HepG2 (cell line): ENCODE measurements at regions not wholly inside any gene's neighbourhood (a gene's known extent, or its start where the extent isn't known, plus 50 kb on each side); places are given as distances from the start of the nearest gene placed in this dataset.

Source experiments
- ATAC-seq: fragments of 200-7000 bp; cut with Tn5 transposase; 3 replicates; pipeline ENCODE4 v1.9.1; 2020; ENCODE audit warnings: mild to moderate bottlenecking, moderate library complexity
- BruUV-seq: library from RNA; stranded (reverse); fragments of 400-500 nt; replicated peaks from 2 replicates; lab custom pipeline; 2021; lab: Mats Ljungman, UMichigan
- CTCF ChIA-PET: fragments of 300-600 bp; formaldehyde crosslinking; extraction: SDS; loops from one replicate; lab custom pipeline; 2021; ENCODE audit warnings: low total read pairs, inconsistent platforms, low intra/inter-chr PET ratio; lab: Yijun Ruan, JAX
- POLR2A ChIA-PET: fragments of 350-600 bp; sonication (Branson Sonifier 250); formaldehyde crosslinking; loops from one replicate; lab custom pipeline; 2020; ENCODE audit warnings: antibody characterized with exemption, inconsistent platforms; lab: Yijun Ruan, JAX
- DNase-seq: peaks from one replicate; pipeline ENCODE4 v3.0.0-alpha.2; 2015; ENCODE audit warnings: low spot score
- FAIRE-seq: peaks from 3 replicates; lab custom pipeline; 2011; peaks lifted over from hg19 to GRCh38; lab: Jason Lieb, UNC
- H2AFZ ChIP-seq: one replicate; pipeline ENCODE4 v1.6.1; 2011; ENCODE audit warnings: low read length, inconsistent platforms
- H3K27ac ChIP-seq: fragments of 300-600 bp; 3 replicates; pipeline ENCODE4 v1.8.0; 2011; ENCODE audit warnings: mixed run types, mild to moderate bottlenecking, mixed read lengths, low read length, inconsistent platforms; ENCODE audit not compliant: insufficient read depth; ENCODE audit errors: extremely low read length
- H3K27me3 ChIP-seq, 2 experiments: fragments of 200-600 bp in 1 of 2; 2 replicates in 1 of 2; 3 replicates in 1 of 2; pipeline versions ENCODE4 v1.6.0 to v1.8.0; 2011; ENCODE audit warnings: low read length in 2 of 2, mild to moderate bottlenecking in 2 of 2, moderate library complexity in 2 of 2, inconsistent platforms in 1 of 2; ENCODE audit not compliant: insufficient read depth in 2 of 2, control insufficient read depth in 1 of 2
- H3K36me3 ChIP-seq, 2 experiments: fragments of 200-600 bp in 1 of 2; replicated peaks in 1 of 2; 2 replicates in 1 of 2; 3 replicates in 1 of 2; pipeline versions ENCODE4 v1.5.1 to v1.8.0; 2011; ENCODE audit warnings: low read length in 2 of 2, inconsistent platforms in 1 of 2; ENCODE audit not compliant: insufficient read depth in 2 of 2, control insufficient read depth in 1 of 2
- H3K4me1 ChIP-seq: 2 replicates; pipeline ENCODE4 v1.5.1; 2012; ENCODE audit warnings: low read length, inconsistent platforms; ENCODE audit not compliant: insufficient read depth
- H3K4me2 ChIP-seq: 2 replicates; pipeline ENCODE4 v1.6.0; 2011; ENCODE audit warnings: low read depth, low read length, inconsistent platforms
- H3K4me3 ChIP-seq, 3 experiments: fragments of 200-600 bp in 1 of 3; sonication (generic), shearing (Covaris generic) in 1 of 3; replicated peaks in 1 of 3; 2 replicates each; pipeline ENCODE4 v1.5.1; 2011 to 2016; ENCODE audit warnings: low read length in 3 of 3, inconsistent platforms in 2 of 3, low read depth in 2 of 3, mild to moderate bottlenecking in 2 of 3, control low read depth in 1 of 3, mixed read lengths in 1 of 3; ENCODE audit not compliant: insufficient read depth in 1 of 3
- H3K79me2 ChIP-seq: one replicate; pipeline ENCODE4 v1.6.1; 2011; ENCODE audit warnings: low read length, inconsistent platforms; ENCODE audit not compliant: insufficient read depth
- H3K9ac ChIP-seq: 2 replicates; pipeline ENCODE4 v1.6.0; 2011; ENCODE audit warnings: mild to moderate bottlenecking, low read depth, low read length, inconsistent platforms; ENCODE audit not compliant: insufficient read depth
- H3K9me3 ChIP-seq: 2 replicates; pipeline ENCODE4 v1.5.1; 2012; ENCODE audit warnings: mild to moderate bottlenecking, low read length
- H4K20me1 ChIP-seq: 2 replicates; pipeline ENCODE4 v1.6.0; 2011; ENCODE audit warnings: inconsistent platforms, mild to moderate bottlenecking, low read length, moderate library complexity; ENCODE audit not compliant: insufficient read depth
- ATF7-NPFF ChIP-seq: sonication (generic); formaldehyde crosslinking; IDR thresholded peaks from 2 replicates; pipeline ENCODE4 v1.8.1; 2023; ENCODE audit warnings: mild to moderate bottlenecking, low read depth, missing genetic modification reagents, moderate library complexity
- DNMT3B ChIP-seq: conservative IDR thresholded peaks from 2 replicates; pipeline ENCODE4 v1.6.1; 2016; ENCODE audit warnings: missing biosample characterization, control low read depth
- HOXA5 ChIP-seq: sonication (generic); formaldehyde crosslinking; IDR thresholded peaks from 2 replicates; pipeline ENCODE4 v1.4.0; 2020; ENCODE audit warnings: missing genetic modification reagents
- MAFF ChIP-seq: IDR thresholded peaks from 2 replicates; pipeline ENCODE4 v1.6.1; 2011; ENCODE audit warnings: low read depth, low read length, improper control_type of control experiment
- MIER2 ChIP-seq: IDR thresholded peaks from 2 replicates; pipeline ENCODE4 v1.6.1; 2016; ENCODE audit warnings: missing biosample characterization, missing genetic modification reagents
- NFRKB ChIP-seq: fragments of 450-650 bp; IDR thresholded peaks from 2 replicates; pipeline ENCODE4 v1.6.1; 2017
- PITX1 ChIP-seq: sonication (generic); formaldehyde crosslinking; IDR thresholded peaks from 2 replicates; pipeline ENCODE4 v1.5.1; 2020; ENCODE audit warnings: mild to moderate bottlenecking, missing genetic modification reagents
- PRMT3 ChIP-seq: sonication (generic); formaldehyde crosslinking; IDR thresholded peaks from 2 replicates; pipeline ENCODE4 v1.8.1; 2022; ENCODE audit warnings: low read depth, mild to moderate bottlenecking, moderate library complexity, missing genetic modification reagents, borderline replicate concordance
- RCOR2 ChIP-seq: IDR thresholded peaks from 2 replicates; pipeline ENCODE4 v1.6.1; 2016; ENCODE audit warnings: missing biosample characterization, missing genetic modification reagents
- SMAD1 ChIP-seq: sonication (generic); formaldehyde crosslinking; IDR thresholded peaks from 2 replicates; pipeline ENCODE4 v1.4.0; 2020; ENCODE audit warnings: missing genetic modification reagents, low read depth, mild to moderate bottlenecking, borderline replicate concordance
- TMF1 ChIP-seq: sonication (generic); formaldehyde crosslinking; IDR thresholded peaks from 2 replicates; pipeline ENCODE4 v1.8.1; 2022; ENCODE audit warnings: low read depth, missing genetic modification reagents
- ZBTB1 ChIP-seq: sonication (generic); formaldehyde crosslinking; IDR thresholded peaks from 2 replicates; pipeline ENCODE4 v1.4.0; 2020; ENCODE audit warnings: missing genetic modification reagents, borderline replicate concordance
- ZNF629 ChIP-seq: sonication (generic); formaldehyde crosslinking; conservative IDR thresholded peaks from 2 replicates; pipeline ENCODE4 v1.5.0; 2020; ENCODE audit warnings: missing genetic modification reagents
- ZNF652 ChIP-seq: IDR thresholded peaks from 2 replicates; pipeline ENCODE4 v1.6.1; 2016; ENCODE audit warnings: low read depth, borderline replicate concordance
- ZSCAN31 ChIP-seq: sonication (generic); formaldehyde crosslinking; IDR thresholded peaks from 2 replicates; pipeline ENCODE4 v1.5.0; 2020; ENCODE audit warnings: low read depth, mild to moderate bottlenecking, missing genetic modification reagents
- WGBS: methylation state at CpG from one replicate; pipeline ENCODE4 v1.1.6; 2017; ENCODE audit warnings: low lambda C conversion rate; 5-methylcytosine and 5-hydroxymethylcytosine counted together
- in situ Hi-C: cut with HindIII; loops from 2 replicates; pipeline ENCODE4 v1.10.0; 2017; ENCODE audit warnings: low pct_unique_long_range_greater_than_20kb; ENCODE audit not compliant: extremely low pct_ligation_motif_present
- intact Hi-C: fragments of 100-400 bp; cut with micrococcal nuclease; formaldehyde crosslinking; loops from one replicate; pipeline ENCODE4 v1.10.0; 2022; ENCODE audit not compliant: unreplicated experiment
- TF ChIP-seq, protein P1 (sequence below): sonication (generic); formaldehyde crosslinking; IDR thresholded peaks from 2 replicates; pipeline ENCODE4 v1.5.0; 2020; ENCODE audit warnings: mild to moderate bottlenecking, missing genetic modification reagents

DNA sequence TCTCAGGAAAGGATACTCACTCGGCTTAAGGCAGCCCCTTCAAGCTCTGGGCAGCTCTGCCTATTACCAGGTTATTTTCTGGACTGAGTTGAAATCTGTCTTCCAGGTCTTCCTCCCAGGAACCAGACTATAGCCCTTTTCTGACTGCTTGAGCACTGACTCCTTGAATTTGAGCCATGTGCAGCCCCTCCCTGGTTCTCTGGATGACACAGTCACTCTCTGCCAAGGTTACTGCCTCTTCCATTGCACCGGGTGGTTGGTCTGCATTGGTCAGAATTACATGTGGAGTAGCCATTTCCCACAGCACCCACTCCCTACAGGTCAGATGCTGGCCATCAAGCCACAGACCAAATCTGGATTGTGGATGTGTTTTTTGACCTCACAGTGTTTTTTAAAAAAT, 81.9 kb downstream of the KLF4 start (continued):
- TF ChIP-seq ZBTB1 (CRISPR knock-in tag), result no peak
- TF ChIP-seq ZNF652 (CRISPR knock-in tag), result no peak

GRCh38 chr9:107405511-107405910, 84.1 kb downstream of the KLF4 start:
- intact Hi-C loops (no loop called here), in situ Hi-C loops (loop anchor here (25.0 kb wide), 1 partner anchor 1157 kb away; no protein-coding TSS in a partner anchor)
- Histone ChIP-seq H2AFZ (no peak overlapping the region), H3K4me2 (no peak overlapping the region), H3K4me3 (no peak overlapping the region), H3K9ac (no peak overlapping the region), H3K36me3 (no peaks in the 10 kb centered on the region), H3K79me2 (no peaks in the 10 kb centered on the region), H3K9me3 (no peaks in the 10 kb centered on the region), H3K27ac (no peak overlapping the region), H3K27me3 (peaks cover 2 to 5% of the 10 kb centered on the region in 2 experiments; a peak in 2 of 5 replicates), H3K4me1 (no peaks in the 10 kb centered on the region), H4K20me1 (no peaks in the 10 kb centered on the region)
- DNase-seq (no peak), ATAC-seq (no peak), FAIRE-seq (no peak)
- ChIA-PET CTCF (no interaction called here), POLR2A (no interaction called here)
- BruUV-seq, result no TSS peak
- 54% methylated on average over 6 of the region's 6 CpGs for WGBS
- TF ChIP-seq ATF7-NPFF (no peak), PITX1 (CRISPR knock-in tag) (no peak), RCOR2 (CRISPR knock-in tag) (no peak), PRMT3 (CRISPR knock-in tag) (no peak), SMAD1 (no peak), ZSCAN31 (CRISPR knock-in tag) (no peak), MAFF (no peak), DNMT3B (CRISPR knock-in tag) (no peak), ZNF629 (CRISPR knock-in tag) (no peak), TMF1 (no peak), MIER2 (CRISPR knock-in tag) (no peak), HOXA5 (CRISPR knock-in tag) (no peak), NFRKB (no peak)
- TF ChIP-seq, protein P1, sequence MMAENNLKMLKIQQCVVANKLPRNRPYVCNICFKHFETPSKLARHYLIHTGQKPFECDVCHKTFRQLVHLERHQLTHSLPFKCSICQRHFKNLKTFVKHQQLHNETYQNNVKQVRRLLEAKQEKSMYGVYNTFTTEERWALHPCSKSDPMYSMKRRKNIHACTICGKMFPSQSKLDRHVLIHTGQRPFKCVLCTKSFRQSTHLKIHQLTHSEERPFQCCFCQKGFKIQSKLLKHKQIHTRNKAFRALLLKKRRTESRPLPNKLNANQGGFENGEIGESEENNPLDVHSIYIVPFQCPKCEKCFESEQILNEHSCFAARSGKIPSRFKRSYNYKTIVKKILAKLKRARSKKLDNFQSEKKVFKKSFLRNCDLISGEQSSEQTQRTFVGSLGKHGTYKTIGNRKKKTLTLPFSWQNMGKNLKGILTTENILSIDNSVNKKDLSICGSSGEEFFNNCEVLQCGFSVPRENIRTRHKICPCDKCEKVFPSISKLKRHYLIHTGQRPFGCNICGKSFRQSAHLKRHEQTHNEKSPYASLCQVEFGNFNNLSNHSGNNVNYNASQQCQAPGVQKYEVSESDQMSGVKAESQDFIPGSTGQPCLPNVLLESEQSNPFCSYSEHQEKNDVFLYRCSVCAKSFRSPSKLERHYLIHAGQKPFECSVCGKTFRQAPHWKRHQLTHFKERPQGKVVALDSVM (CRISPR knock-in tag), result no peak
